ENCODE measurements at regions not wholly inside any gene's neighbourhood (a gene's known extent, or its start where the extent isn't known, plus 50 kb on each side); places are given as distances from the start of the nearest gene placed in this dataset.
"Not testable (repeated sequence)": the region's sequence is repeated elsewhere in the genome, so short reads cannot be mapped to it uniquely, and the experiment has no call there.

DNA sequence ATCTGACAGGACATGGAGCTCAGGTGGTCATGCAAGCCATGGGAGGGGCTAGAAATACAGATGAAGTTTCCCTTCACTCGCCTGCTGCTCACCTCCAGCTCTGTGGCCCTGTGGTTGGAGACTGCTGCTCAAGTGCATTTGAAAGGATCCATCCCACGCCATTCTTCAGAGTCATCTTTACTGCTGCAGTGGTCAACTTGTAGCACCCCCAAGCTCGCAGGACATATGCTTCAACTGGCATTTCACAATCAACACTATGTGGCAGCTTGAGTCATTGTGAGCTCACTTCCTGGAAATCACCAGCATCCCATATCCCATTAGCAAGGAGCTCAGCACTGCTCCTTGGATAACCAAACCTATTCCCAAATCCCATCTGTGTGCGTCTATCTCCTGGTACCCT lies 116.2 kb upstream of the TP53BP2 start:
- not testable (repeated sequence) for DNase-seq (ENCODE audit: low read depth)

DNA sequence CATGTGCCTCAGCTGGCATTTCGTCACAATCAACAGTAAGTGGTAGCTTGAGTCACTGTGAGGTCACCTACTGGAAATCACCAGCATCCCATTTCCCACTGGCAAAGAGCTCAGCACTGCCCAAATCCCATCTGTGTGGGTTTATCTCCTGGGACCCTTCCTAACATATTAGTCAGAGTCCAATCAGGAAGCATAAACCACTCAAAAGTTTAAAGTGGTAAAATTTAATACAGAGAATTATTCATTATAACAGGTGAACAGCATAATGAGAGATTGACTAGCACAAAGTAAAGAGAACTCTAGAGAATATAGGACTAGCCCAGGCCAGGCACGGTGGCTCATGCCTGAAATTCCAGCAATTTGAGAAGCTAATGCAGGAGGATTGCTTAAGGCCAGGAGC lies 107.1 kb upstream of the TP53BP2 start:
- DNase-seq (ENCODE audit: low read depth): not testable (repeated sequence)

DNA sequence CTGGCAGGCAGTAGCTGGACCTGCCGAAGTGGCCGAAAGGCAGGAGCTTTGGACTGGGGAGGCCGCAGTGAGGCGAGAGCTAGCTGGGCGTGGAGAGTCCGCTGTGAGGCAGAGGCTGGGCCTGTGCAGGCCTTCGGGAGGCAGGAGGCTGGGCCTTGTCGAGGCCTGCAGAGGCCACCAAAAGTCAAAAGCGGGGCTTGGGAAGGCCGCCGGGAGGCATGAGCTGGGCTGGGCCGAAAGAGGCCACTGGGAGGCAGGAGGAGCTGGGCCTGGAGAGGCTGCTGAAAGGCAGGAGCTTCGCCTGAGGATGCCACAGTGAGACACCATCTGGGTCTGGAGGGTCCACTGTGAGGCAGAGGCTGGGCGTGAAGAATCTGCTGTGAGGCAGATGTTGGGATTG lies 105.8 kb upstream of the TP53BP2 start:
- not testable (repeated sequence) for DNase-seq (ENCODE audit: low read depth)

DNA sequence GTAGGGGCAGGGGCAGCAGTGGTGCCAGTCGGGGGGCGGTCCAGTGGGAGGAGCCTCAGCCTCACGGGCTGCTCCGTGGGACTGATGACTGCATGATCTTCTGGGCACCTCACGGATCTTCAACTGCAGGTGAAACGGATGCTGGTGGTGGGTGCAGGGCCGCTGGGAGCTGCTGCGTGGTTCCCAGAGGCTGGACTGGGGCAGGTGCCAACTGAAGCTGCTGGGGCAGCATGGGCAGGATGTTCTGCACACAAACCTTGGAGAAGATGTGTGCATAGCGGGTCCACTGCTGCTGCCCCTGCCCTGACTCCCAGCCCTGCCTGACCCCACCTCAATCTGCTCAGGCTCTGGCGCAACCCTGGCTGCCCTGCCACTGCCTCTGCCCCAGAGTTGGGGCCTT lies 104.2 kb upstream of the TP53BP2 start:
- DNase-seq (ENCODE audit: low read depth): not testable (repeated sequence)

DNA sequence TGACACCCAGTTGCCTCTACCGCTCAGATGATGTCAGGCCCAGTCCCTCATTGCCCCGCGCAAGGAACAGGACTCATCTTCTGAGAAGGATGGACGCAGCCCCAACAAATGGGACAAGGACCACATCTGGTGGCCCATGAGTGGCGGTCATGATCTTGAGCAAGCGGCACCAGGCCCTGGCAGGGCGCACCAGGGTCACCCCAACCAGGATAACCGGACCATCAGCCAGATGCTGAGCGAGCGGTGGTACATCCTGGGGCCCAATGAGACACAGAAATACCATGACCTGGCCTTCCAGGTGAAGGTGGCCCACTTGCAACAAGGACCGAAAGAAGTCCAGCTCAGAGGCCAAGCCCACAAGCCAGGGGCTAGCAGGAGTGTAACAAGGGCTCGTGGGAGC lies 102.3 kb upstream of the TP53BP2 start:
- not testable (repeated sequence) for DNase-seq (ENCODE audit: low read depth)

DNA sequence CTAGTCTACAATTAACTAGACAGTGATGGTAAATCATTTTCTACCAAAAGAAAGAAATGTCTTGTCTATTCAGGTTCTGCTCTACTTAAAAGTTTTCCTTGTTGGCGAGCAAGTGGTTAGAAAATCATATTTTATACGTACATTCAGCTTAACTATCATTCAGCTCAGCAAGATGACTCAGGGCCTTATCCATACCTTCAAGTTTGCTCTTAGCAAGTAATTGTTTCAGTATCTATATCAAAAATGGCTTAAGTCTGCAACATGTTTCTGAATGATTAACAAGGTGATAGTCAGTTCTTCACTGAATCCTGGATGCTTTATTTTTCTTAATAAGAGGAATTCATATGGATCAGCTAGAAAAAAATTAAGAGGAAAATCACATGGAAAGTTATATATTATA lies 90.8 kb upstream of the TP53BP2 start:
- DNase-seq (ENCODE audit: low read depth): not testable (repeated sequence)

DNA sequence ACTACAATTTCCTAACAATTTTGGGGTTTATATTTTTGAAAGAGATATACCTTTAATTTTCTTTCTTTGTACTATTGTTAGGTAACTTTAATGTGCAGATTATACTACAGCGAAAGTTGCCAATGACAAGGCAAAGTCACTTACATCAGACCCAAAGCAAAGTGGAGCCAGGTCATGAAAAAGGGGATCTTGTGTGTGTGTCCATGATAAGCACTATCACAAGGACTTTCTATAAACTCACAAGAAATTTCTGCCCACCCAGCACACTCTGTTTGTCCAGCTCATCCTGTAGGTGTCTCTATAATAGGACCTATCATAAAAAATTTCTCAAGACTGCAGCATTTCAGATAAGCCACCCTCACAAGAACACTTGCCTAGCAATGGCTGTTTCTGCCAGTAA lies 85.7 kb upstream of the TP53BP2 start:
- DNase-seq (ENCODE audit: low read depth): not testable (repeated sequence)

DNA sequence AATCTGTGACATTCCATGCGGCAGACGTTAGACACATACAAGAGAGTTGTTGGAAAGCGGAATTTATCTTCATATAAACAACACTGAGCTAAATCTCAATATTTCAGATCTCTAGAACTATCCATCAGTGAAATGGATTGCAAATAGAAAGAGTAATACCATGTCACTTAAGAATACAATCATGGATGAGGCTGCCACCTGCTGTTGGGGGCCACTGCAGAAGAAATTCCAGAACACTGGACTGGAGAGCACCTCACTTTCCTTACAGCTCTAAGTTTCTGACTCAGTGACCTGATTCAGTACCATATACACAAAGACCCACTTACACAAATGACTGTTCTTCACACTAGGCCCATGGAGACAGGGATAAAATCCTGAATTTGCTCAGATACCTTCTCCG lies 75.1 kb upstream of the TP53BP2 start:
- DNase-seq (ENCODE audit: low read depth): not testable (repeated sequence)

DNA sequence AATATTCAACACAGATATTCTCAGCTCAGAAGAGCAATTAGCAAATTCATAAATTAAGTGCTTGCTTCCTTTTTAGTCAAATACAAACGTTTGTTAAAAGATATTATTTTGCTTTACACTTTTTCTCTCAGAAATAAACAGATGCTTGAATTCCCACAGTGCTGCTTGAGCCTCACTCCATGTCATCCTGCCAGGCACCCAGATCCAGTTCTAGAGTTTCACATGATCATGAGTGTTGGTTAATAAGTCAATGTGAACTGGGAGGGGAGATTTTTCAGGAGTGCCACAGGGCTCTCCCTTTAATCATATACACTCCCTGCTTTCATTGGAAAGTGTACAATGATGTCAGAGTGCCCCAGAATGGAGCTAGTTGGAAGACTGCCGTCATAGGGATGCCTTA lies 69.7 kb upstream of the TP53BP2 start:
- not testable (repeated sequence) for DNase-seq (ENCODE audit: low read depth)

DNA sequence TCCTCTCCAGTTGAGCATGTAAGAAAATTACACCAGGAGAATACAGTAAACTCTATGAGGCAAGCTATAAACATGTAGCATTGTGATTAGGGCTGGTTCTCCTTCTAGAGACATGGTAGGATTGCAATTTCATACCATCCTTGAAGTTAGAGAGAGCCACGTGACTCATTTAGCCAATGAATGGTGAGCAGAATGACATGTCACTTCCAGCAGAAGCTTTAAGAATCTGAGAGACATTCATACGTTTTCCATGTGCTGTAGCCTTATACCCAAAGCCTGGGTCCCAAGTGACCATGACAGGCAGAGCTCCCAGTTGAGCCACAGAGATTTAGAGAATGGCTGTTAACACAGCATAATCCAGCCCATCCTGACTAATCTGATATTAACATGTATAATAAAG lies 68.0 kb upstream of the TP53BP2 start:
- not testable (repeated sequence) for DNase-seq (ENCODE audit: low read depth)

DNA sequence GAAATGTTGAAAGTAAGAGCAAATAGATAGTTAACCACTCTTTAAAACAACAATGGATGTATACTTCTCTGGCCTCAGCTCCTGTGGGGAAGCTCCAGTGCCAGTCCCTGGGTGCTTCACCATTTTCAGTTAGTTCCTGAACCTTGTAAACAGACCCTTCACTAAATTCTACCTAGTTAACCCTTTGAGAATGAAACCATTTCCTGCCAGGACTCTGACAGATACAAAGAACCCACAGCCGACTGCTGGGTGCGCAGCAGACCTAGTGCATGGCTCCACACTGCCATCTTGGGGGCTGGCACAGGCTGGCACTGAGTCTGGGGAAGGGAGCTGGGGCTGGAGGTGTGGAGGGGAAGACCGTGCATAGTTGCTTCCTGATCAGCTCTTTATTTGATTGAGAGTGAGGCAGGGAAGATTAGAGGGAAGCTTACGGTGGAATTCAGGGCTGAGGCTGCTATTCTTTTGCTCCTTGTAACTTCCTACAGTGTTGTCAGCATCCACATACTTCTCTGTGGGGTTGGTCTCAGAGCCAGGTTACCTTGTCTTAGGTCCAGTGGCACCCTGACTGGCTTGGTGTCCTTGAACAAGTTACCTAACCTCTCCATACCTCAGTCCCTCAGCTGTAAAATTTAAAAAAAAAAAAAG lies 62.3 kb upstream of the TP53BP2 start:
- DNase-seq (ENCODE audit: low read depth): not testable (repeated sequence)

DNA sequence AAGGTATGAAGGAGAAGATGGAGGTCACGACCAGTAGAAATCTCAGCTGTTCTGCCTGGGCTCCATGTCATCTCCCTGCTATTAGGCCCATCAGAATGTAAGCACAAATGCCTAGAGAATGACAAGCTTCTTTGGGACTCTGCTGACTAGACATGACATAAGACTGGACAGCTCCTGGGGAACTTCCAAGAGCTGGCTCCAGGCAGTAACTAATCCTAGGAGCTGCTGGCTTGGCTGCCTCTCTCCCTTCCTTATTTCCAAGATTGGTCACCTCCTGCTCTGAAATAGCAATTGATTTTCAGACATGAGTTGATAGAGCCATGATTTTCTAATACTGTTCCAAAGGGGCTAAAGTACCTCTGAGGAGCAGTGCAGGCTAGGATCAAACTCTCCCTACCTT lies 57.5 kb upstream of the TP53BP2 start:
- DNase-seq (ENCODE audit: low read depth): not testable (repeated sequence)

DNA sequence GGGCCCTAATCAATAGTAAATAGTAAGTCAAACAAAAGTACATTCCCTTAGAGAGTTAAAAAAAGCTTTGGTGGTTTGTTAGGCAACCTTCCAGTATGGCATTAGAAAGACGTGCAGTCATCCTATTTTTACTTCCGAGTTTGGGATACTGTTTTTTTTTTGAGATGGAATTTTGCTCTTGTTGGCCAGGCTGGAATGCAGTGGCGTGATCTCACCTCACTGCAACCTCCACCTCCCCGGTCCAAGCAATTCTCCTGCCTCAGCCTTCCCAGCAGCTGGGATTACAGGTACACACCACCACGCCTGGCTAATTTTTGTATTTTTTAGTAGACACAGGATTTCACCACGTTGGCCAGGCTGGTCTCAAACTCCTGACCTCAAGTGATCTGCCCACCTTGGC lies 54.0 kb upstream of the TP53BP2 start:
- not testable (repeated sequence) for DNase-seq (ENCODE audit: low read depth)

DNA sequence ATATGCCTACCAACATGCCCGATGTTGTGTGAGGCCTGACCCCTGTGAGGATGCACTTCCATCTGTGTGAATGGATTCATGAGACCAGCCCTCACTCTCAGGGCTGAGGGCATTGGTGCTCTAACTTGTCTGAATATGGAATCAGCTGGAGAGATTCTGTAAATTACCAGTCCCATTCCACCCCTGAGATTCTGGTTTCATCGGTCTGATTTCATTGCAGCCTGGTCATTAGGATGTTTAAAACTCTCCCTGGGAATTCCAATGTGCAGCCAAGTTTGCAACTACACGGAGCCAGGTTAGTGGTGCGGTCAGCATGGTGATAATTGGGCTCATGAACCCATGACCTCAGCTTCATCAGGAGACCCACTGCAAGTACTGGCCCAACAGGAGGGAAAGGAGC lies 51.4 kb upstream of the TP53BP2 start:
- DNase-seq (ENCODE audit: low read depth): not testable (repeated sequence)

DNA sequence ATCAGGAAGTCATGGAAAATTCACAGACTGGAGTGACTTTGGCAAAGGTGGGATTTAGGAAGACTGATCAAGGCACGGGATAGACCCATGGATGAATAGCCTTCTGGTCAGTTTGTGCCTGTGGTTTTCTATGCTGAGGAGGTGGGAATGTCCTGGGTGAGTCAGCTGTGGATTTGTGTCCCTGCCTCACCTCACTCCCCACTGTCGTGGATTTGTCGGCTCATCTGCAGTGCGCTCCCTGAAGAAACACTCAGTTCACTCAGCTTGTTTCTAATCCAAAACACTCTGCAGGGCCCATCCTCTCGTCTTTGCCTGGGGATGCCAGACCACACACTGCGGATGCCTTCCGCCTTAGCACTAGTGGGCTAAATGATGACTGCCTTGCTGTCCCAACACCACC lies 50.2 kb upstream of the TP53BP2 start:
- not testable (repeated sequence) for DNase-seq (ENCODE audit: low read depth)

Measured in activated gamma-delta T cell treated with anti-CD3 and anti-CD28 coated beads, Interleukin-2, amount 50 U/mL, for 16 hours (primary cell).